GM03348 (cell line): ENCODE measurements at regions not wholly inside any gene's neighbourhood (a gene's known extent, or its start where the extent isn't known, plus 50 kb on each side); places are given as distances from the start of the nearest gene placed in this dataset.
"Not testable (repeated sequence)": the region's sequence is repeated elsewhere in the genome, so short reads cannot be mapped to it uniquely, and the experiment has no call there.

Source experiments
- DNase-seq: peaks from one replicate; pipeline ENCODE4 v3.0.0; 2012; ENCODE audit warnings: low spot score

DNA sequence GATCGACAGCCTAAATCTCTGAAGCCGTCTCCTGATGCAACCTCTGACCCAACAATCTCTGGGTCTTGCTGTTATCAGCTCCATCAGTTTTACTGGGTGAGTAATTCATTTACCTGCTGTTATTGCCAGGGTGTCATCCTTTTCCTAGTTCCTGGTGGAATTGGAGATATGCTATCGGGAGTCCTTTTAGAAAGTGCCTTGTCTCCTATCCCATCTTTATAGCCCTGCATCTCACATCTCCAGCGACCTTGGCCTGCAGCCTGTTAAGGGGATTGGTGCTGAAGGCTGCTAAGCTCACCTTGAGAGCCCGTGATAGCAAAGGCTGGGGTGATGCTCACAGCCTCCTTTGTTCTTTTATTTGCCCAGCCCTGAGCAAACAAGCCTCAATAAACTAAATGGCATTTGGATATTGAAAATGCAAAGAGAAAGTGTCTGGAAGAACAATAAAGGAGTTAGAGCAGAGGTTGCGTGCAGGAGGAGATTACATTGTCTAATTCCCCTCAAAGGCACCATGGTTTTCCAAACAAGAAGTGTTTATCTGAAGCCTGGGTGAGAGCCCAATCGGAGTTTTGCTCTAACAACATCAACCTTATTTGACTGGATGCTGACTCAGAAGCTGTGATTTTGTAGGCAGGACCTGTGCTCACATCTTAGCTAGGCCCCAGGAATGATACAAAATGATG is 101.8 kb downstream of the RPLP1 start:
- no peak for DNase-seq

GRCh38 chr15:69555080-69555479 is 102.5 kb downstream of the RPLP1 start:
- no peak for DNase-seq

GRCh38 chr15:69556344-69556743 is 103.7 kb downstream of the RPLP1 start:
- DNase-seq = no peak

- DNase-seq = peak; percentile 89
Measured at GRCh38 chr15:69557020-69557706, 104.5 kb downstream of the RPLP1 start.

GRCh38 chr15:69557707-69558409 is 105.2 kb downstream of the RPLP1 start:
- no peak for DNase-seq

GRCh38 chr15:69559440-69560190 is 107.0 kb downstream of the RPLP1 start:
- peak; percentile 35 for DNase-seq

- DNase-seq = no peak
Measured at GRCh38 chr15:69561071-69561784, 108.6 kb downstream of the RPLP1 start.

- DNase-seq = no peak
Measured at GRCh38 chr15:69562116-69562515, 109.5 kb downstream of the RPLP1 start.

- no peak for DNase-seq
Measured at GRCh38 chr15:69562564-69562963, 109.9 kb downstream of the RPLP1 start.

DNA sequence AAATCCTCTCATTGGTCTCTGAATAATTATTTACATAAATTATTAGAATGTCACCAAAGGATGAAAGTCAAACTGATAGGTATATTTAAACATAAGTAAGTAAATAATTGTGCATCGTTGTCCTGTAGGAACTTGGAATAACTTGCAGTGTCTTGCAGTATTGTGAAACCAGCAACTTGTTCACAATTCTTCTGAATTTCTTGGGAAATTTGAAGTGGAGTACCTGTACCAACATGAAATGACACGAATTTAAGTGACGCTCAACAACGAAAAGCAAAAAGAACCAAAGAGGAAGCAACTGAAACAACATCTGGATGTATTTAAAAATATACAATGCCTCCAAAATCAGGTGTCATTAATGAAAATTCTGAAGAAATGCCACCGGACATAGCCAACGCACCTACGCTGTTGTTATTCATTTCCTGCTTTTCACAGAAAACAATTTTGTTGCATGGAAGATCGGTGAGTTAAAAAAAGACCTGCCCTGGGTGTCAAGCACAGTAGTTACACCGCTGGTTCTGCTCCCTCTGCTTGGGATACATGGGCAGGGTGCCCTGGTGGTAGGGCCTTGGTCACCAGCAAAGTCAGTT is 112.5 kb downstream of the RPLP1 start:
- DNase-seq = no peak

GRCh38 chr15:69567238-69567760 is 114.7 kb downstream of the RPLP1 start:
- DNase-seq = not testable (repeated sequence)

DNA sequence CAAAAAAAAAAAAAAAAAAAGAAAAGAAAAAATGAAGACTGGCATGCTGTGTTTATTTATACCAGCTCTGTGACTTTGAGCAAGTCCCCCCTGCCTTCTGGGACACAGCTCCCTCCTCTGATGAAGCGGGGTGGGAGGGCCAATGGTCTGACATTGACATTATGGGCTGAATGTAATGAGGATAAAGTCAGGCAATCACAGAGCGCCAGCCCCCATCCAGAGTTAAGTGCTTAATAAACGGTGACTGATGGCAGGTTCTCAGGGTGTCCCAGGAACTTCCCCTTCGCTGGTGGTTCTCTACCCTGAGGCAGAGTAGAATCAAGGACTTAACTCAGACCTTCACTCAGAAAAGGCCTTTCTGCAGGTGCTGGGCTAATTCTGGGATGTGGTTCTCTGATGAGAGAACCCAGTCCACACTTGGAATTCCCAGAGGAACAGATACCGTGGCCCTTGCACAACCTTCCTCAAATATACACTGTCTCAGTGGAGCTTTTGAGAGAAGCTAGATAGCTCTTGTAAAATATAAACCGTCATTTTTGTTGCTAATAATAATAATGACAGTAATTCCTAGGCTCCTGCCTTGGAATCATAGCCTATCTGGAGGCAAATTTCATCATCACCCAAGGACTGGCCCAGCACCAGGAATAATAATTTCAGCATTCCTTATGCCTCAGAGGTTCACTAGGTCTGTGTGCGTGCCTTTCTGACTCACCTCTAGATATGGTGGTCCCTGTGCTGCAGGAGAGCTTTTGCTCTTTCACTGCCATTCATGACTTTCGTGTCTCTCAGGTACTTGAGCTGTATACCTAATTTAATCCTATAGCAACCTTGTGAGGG is 115.8 kb downstream of the RPLP1 start:
- DNase-seq = peak; percentile 78

DNA sequence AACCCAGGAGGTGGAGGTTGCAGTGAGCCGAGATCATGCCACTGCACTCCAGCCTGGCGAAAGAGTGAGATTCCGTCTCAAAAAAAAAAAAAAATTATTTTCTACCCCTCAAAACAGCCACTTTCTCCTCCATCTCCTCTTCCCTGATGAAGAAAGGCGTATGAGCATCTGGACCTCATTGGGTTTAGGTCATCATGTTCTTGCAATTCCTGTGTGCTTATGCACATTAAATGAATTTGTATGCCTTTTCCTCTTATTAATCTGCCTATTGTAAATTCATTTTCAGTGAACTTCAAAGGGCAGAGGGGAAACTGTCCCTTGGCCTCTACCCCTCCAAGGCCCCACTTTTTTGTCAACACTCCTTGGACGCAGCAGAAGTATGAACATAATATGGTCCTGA is 117.8 kb downstream of the RPLP1 start:
- no peak for DNase-seq

GRCh38 chr15:69570997-69571396 is 118.4 kb downstream of the RPLP1 start:
- DNase-seq = no peak

GRCh38 chr15:69573278-69573677 is 120.7 kb downstream of the RPLP1 start:
- DNase-seq = not testable (repeated sequence)

DNA sequence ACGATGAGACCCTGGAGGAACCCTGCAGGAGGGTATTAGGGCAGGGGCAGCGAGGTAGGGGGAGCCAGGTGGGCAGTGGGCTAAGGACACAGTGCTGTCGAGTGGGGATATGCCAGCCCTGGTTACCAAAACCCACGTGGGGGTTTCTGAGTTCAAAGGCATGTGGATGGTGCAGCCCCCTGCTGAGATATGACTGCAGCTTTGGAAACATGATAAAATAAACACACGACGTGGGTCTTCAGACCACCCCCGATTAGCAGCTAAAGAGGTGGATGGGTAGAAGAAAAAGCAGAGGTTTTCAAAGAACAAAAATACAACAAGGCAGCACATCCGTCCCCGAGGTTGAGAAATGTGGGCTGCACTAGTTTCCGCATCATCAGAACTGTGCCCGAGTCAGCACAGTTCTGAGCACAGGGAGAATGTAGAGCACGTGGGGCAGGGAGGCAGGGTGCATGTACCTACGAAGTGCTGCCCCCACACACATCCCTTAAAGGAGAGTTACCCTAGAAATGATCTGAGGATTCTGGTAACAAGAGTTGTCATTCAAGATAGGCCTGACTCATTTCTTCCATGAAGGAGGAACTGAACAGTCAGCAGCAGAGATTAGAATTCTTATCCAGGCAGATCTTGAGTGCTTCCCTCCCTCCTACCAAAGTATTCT is 121.3 kb downstream of the RPLP1 start:
- no peak for DNase-seq

GRCh38 chr15:69574506-69574905 is 121.9 kb downstream of the RPLP1 start:
- DNase-seq = no peak

- no peak for DNase-seq
Measured at GRCh38 chr15:69575387-69575786, 122.8 kb downstream of the RPLP1 start.

- peak; percentile 75 for DNase-seq
Measured at GRCh38 chr15:69576035-69576526, 123.5 kb downstream of the RPLP1 start.
